ENCODE measurements at regions not wholly inside any gene's neighbourhood (a gene's known extent, or its start where the extent isn't known, plus 50 kb on each side); places are given as distances from the start of the nearest gene placed in this dataset.

DNA sequence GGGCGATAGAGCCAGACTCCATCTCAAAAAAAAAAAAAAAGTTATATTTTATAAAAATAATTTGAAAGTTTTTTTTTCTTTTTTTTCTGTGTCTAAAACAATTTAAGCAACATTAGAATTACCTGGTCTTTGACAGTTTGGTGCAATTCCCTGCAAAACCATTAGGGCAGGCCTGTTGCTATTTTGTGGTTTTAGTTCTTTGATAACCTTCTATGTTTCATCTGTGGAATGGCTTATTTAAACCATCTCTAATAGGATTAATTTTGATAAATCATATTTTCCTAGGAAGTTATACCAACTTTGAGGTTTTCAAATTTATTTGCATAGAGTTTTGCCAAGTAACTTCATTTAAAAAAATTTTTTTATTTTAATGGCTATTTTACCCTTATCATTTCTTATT is 141.2 kb upstream of the TWIST2 start:
- Histone ChIP-seq H3K4me3 (ENCODE audit: insufficient read length, low read depth) (no peak overlapping the region), H3K4me1 (ENCODE audit: insufficient read depth, insufficient read length) (peaks cover 4% of the 10 kb centered on the region), H3K36me3 (ENCODE audit: insufficient read depth, insufficient read length, low read length) (no peaks in the 10 kb centered on the region), H3K9me3 (ENCODE audit: insufficient read depth, low read length) (no peaks in the 10 kb centered on the region), H3K27me3 (ENCODE audit: insufficient read depth, insufficient read length) (no peaks in the 10 kb centered on the region), H3K9ac (ENCODE audit: insufficient read length, low read depth) (no peak overlapping the region)
- TF ChIP-seq ZNF274 (IDR thresholded peaks at IDR 0.05; ENCODE audit: low read depth, low read length) (no peak), SUZ12 (IDR thresholded peaks at IDR 0.05; ENCODE audit: extremely low read depth, insufficient read depth, insufficient read length) (no peak), YY1 (IDR thresholded peaks at IDR 0.05; ENCODE audit: insufficient read depth, insufficient read length) (no peak)
- DNase-seq (ENCODE audit: low read depth, low spot score), result no peak

DNA sequence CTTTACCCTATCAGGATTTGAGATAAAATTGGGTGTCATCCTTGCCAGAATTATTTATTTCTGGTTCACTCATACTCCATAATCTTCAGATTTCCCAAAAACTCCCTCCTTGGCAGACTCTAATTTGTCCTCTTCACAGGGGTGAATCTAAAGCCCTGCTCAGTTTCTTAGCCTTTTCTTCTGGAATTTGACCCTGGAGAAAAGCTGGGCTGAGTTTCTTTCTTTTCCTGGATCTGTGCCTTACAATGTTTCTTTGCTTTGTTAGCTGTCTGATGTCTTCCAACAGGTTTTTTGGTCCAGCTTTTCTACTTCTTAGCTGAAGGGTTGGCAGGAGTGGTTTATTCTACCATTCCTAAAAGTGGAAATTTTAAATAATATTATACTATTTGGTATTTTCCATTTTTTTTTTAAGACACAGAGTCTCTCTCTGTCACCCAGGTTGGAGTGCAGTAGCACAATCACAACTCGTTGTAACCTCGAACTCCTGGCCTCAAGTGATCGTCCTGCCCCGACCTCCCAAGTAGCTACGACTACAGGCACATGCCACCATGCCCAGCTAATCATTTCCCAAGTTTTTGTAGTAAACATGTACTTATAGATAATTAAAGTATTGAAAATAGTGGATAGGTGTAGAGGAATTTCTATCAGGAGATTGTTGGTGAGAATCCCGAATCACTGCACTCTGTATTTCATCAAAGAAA is 138.4 kb upstream of the TWIST2 start:
- Histone ChIP-seq H3K9me3 (ENCODE audit: insufficient read depth, low read length) (no peaks in the 10 kb centered on the region), H3K27me3 (ENCODE audit: insufficient read depth, insufficient read length) (no peaks in the 10 kb centered on the region), H3K4me1 (ENCODE audit: insufficient read depth, insufficient read length) (no peaks in the 10 kb centered on the region), H3K4me3 (ENCODE audit: insufficient read length, low read depth) (no peak overlapping the region), H3K9ac (ENCODE audit: insufficient read length, low read depth) (no peak overlapping the region), H3K36me3 (ENCODE audit: insufficient read depth, insufficient read length, low read length) (no peaks in the 10 kb centered on the region)
- no peak for DNase-seq (ENCODE audit: low read depth, low spot score)
- no peak for TF ChIP-seq YY1 (IDR thresholded peaks at IDR 0.05; ENCODE audit: insufficient read depth, insufficient read length)
- TF ChIP-seq SUZ12 (IDR thresholded peaks at IDR 0.05; ENCODE audit: extremely low read depth, insufficient read depth, insufficient read length), result no peak
- no peak for TF ChIP-seq ZNF274 (IDR thresholded peaks at IDR 0.05; ENCODE audit: low read depth, low read length)

DNA sequence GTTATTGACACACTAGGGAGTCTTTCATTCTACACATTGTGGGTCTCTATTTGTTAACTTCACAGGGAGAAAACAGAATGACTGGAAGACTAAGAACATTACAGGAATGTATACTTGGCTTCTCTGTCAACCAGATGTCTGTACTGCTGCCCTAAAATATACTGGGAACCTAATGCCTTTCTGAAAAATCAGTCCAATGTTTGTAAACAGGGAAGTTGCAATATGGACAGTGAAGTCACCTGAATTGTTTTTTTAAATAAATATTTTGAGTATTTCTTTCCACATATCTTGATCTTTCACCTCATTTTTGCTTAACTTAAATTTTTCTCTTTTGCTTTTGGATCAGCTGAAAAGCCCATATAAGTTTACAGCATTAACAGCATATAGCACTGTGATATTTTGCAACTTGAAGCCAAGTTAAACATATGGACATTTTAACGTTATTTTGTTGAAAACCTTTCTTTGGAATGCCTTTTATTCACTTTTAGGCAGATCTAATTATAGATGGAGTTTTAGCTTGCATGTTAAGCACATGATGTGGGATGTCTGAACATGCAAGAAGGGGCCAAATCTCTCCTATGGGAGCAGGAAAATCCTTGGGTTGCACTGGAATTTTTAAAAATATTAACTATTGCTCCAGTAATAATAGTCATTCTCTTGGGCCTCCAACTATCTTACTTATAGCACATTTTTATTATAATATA is 137.7 kb upstream of the TWIST2 start:
- Histone ChIP-seq H3K9me3 (ENCODE audit: insufficient read depth, low read length) (no peaks in the 10 kb centered on the region), H3K27me3 (ENCODE audit: insufficient read depth, insufficient read length) (no peaks in the 10 kb centered on the region), H3K4me3 (ENCODE audit: insufficient read length, low read depth) (no peak overlapping the region), H3K36me3 (ENCODE audit: insufficient read depth, insufficient read length, low read length) (no peaks in the 10 kb centered on the region), H3K9ac (ENCODE audit: insufficient read length, low read depth) (no peak overlapping the region), H3K4me1 (ENCODE audit: insufficient read depth, insufficient read length) (no peaks in the 10 kb centered on the region)
- no peak for DNase-seq (ENCODE audit: low read depth, low spot score)
- no peak for TF ChIP-seq SUZ12 (IDR thresholded peaks at IDR 0.05; ENCODE audit: extremely low read depth, insufficient read depth, insufficient read length)
- no peak for TF ChIP-seq YY1 (IDR thresholded peaks at IDR 0.05; ENCODE audit: insufficient read depth, insufficient read length)
- no peak for TF ChIP-seq ZNF274 (IDR thresholded peaks at IDR 0.05; ENCODE audit: low read depth, low read length)

DNA sequence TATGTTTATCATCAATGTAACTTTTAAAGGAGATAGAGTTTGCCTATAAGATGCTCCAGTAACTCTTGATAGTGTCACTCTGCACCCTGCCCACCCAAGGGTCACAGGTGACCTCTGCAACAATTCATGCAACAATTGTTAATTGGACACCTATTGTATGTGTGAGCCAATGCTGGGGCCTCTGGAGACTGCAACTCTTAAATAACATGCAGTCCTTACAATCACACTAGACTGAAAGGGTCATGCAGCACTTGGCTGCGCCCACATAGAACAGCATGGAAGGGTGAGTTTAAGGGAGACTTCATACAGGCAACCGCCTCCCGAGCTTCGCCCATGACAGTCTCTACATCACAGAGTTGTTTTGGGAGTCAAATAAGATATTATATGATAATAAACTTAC is 137.1 kb upstream of the TWIST2 start:
- no peak for DNase-seq (ENCODE audit: low read depth, low spot score)
- TF ChIP-seq SUZ12 (IDR thresholded peaks at IDR 0.05; ENCODE audit: extremely low read depth, insufficient read depth, insufficient read length) (no peak), YY1 (IDR thresholded peaks at IDR 0.05; ENCODE audit: insufficient read depth, insufficient read length) (no peak), ZNF274 (IDR thresholded peaks at IDR 0.05; ENCODE audit: low read depth, low read length) (no peak)
- H3K4me3 ChIP-seq (ENCODE audit: insufficient read length, low read depth), result no peak overlapping the region
- no peaks in the 10 kb centered on the region for H3K36me3 ChIP-seq (ENCODE audit: insufficient read depth, insufficient read length, low read length)
- H3K9me3 ChIP-seq (ENCODE audit: insufficient read depth, low read length), result no peaks in the 10 kb centered on the region
- H3K27me3 ChIP-seq (ENCODE audit: insufficient read depth, insufficient read length), result no peaks in the 10 kb centered on the region
- H3K9ac ChIP-seq (ENCODE audit: insufficient read length, low read depth), result no peak overlapping the region
- H3K4me1 ChIP-seq (ENCODE audit: insufficient read depth, insufficient read length), result no peaks in the 10 kb centered on the region

DNA sequence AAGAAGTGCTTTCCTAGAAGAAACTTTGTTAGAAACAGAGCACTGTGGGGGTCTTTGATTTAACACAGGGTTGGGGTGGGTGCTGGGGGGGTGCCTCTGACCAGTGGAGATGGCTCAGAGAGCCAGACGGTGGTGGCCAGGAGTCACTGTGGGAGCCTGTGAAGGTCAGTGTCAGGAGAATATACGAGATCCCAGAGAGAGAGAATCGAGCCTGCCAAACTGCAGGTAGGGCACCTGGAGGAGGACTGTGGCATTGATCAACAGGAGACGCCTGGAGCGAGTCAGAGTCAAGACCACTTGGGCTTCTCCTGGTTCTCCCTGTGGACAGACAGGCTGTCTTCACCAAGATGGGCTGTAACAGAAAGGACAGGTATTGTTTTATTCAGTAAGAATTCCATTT is 136.5 kb upstream of the TWIST2 start:
- H3K9ac ChIP-seq (ENCODE audit: insufficient read length, low read depth), result no peak overlapping the region
- no peak for DNase-seq (ENCODE audit: low read depth, low spot score)
- H3K9me3 ChIP-seq (ENCODE audit: insufficient read depth, low read length), result no peaks in the 10 kb centered on the region
- no peak for TF ChIP-seq SUZ12 (IDR thresholded peaks at IDR 0.05; ENCODE audit: extremely low read depth, insufficient read depth, insufficient read length)
- TF ChIP-seq YY1 (IDR thresholded peaks at IDR 0.05; ENCODE audit: insufficient read depth, insufficient read length), result no peak
- no peak for TF ChIP-seq ZNF274 (IDR thresholded peaks at IDR 0.05; ENCODE audit: low read depth, low read length)
- no peaks in the 10 kb centered on the region for H3K36me3 ChIP-seq (ENCODE audit: insufficient read depth, insufficient read length, low read length)
- H3K27me3 ChIP-seq (ENCODE audit: insufficient read depth, insufficient read length), result no peaks in the 10 kb centered on the region
- no peak overlapping the region for H3K4me3 ChIP-seq (ENCODE audit: insufficient read length, low read depth)
- no peaks in the 10 kb centered on the region for H3K4me1 ChIP-seq (ENCODE audit: insufficient read depth, insufficient read length)

DNA sequence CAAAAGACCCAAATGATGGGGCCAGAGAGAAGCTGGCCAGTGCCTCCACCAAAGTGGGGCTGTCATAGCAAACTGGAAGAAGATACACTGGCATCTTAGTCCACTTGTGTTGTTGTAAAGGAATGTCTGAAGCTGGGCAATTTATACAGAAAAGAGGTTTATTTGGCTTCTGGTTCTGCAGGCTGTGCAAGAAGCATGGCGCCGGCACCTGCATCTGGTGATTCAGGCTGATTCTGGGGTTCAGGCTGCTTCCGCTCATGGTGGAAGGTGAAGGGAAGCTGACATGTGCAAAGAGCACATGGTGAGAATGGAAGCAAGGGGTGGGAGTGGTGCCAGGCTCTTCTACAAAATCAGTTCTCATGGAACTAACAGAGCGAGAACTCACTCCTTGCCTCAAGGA is 135.9 kb upstream of the TWIST2 start:
- no peaks in the 10 kb centered on the region for H3K27me3 ChIP-seq (ENCODE audit: insufficient read depth, insufficient read length)
- H3K4me1 ChIP-seq (ENCODE audit: insufficient read depth, insufficient read length), result no peaks in the 10 kb centered on the region
- H3K9ac ChIP-seq (ENCODE audit: insufficient read length, low read depth), result no peak overlapping the region
- no peak for TF ChIP-seq SUZ12 (IDR thresholded peaks at IDR 0.05; ENCODE audit: extremely low read depth, insufficient read depth, insufficient read length)
- no peaks in the 10 kb centered on the region for H3K9me3 ChIP-seq (ENCODE audit: insufficient read depth, low read length)
- no peaks in the 10 kb centered on the region for H3K36me3 ChIP-seq (ENCODE audit: insufficient read depth, insufficient read length, low read length)
- no peak overlapping the region for H3K4me3 ChIP-seq (ENCODE audit: insufficient read length, low read depth)
- no peak for DNase-seq (ENCODE audit: low read depth, low spot score)

DNA sequence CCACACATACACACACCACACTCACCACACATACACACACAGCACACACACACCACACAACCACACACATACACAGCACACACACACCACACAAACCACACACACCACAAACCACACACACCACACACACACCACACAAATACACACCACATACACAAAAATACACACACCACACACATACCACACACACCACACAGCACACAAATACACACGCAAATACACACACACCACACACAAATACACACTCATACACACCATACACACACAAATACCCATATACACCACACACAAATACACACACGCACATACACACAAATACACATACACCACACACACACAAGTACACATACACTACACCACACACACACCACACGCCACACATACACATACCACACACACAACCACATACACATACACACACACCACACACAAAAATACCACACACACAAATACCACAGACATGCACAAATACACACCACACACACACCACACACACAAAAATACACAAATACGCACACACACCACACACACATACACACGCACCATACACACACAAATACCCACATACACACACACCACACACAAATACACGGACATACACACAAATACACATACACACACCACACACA is 134.6 kb upstream of the TWIST2 start:
- Histone ChIP-seq H3K27me3 (ENCODE audit: insufficient read depth, insufficient read length) (no peaks in the 10 kb centered on the region), H3K36me3 (ENCODE audit: insufficient read depth, insufficient read length, low read length) (no peaks in the 10 kb centered on the region), H3K9ac (ENCODE audit: insufficient read length, low read depth) (no peak overlapping the region), H3K9me3 (ENCODE audit: insufficient read depth, low read length) (no peaks in the 10 kb centered on the region), H3K4me3 (ENCODE audit: insufficient read length, low read depth) (no peak overlapping the region), H3K4me1 (ENCODE audit: insufficient read depth, insufficient read length) (no peaks in the 10 kb centered on the region)
- TF ChIP-seq SUZ12 (IDR thresholded peaks at IDR 0.05; ENCODE audit: extremely low read depth, insufficient read depth, insufficient read length), result no peak
- TF ChIP-seq ZNF274 (IDR thresholded peaks at IDR 0.05; ENCODE audit: low read depth, low read length), result no peak
- TF ChIP-seq YY1 (IDR thresholded peaks at IDR 0.05; ENCODE audit: insufficient read depth, insufficient read length), result no peak
- DNase-seq (ENCODE audit: low read depth, low spot score), result no peak

All from NT2/D1 (cell line).